ENCODE measurements at regions not wholly inside any gene's neighbourhood (a gene's known extent, or its start where the extent isn't known, plus 50 kb on each side); places are given as distances from the start of the nearest gene placed in this dataset.

GRCh38 chr2:192814376-192814775 is 619.6 kb upstream of the TMEFF2 start:
- Histone ChIP-seq H3K36me3 (no peaks in the 10 kb centered on the region), H3K27ac (no peak overlapping the region), H3K9me3 (no peaks in the 10 kb centered on the region), H3K4me3 (no peak overlapping the region), H3K4me1 (no peaks in the 10 kb centered on the region), H3K27me3 (no peaks in the 10 kb centered on the region)
- DNase-seq: no peak
- TF ChIP-seq POLR2A (IDR thresholded peaks at IDR 0.05): no peak
- TF ChIP-seq CTCF (IDR thresholded peaks at IDR 0.05 in 4 of 5, conservative IDR thresholded peaks at IDR 0.05 in 1 of 5): no peak
- intact Hi-C loops (cut with DNase I; ENCODE audit: low total_unique reads) (no loop called here), in situ Hi-C loops (cut with MboI; ENCODE audit: low sequenced_read_pairs in 4 of 4) (no loop called here)
- ATAC-seq: no peak

GRCh38 chr2:192813341-192813740 is 618.6 kb upstream of the TMEFF2 start:
- H3K36me3 ChIP-seq: no peaks in the 10 kb centered on the region
- no peak overlapping the region for H3K4me3 ChIP-seq
- ATAC-seq (no peak), DNase-seq (no peak)
- TF ChIP-seq CTCF (IDR thresholded peaks at IDR 0.05 in 4 of 5, conservative IDR thresholded peaks at IDR 0.05 in 1 of 5) (no peak), POLR2A (IDR thresholded peaks at IDR 0.05) (no peak)
- in situ Hi-C loops (cut with MboI; ENCODE audit: low sequenced_read_pairs in 4 of 4): no loop called here
- H3K27ac ChIP-seq: no peak overlapping the region
- H3K9me3 ChIP-seq: no peaks in the 10 kb centered on the region
- no peaks in the 10 kb centered on the region for H3K4me1 ChIP-seq
- H3K27me3 ChIP-seq: no peaks in the 10 kb centered on the region
- intact Hi-C loops (cut with DNase I; ENCODE audit: low total_unique reads): no loop called here

GRCh38 chr2:192809173-192809572 is 614.4 kb upstream of the TMEFF2 start:
- Histone ChIP-seq H3K36me3 (no peaks in the 10 kb centered on the region), H3K9me3 (no peaks in the 10 kb centered on the region), H3K4me3 (no peak overlapping the region), H3K27me3 (no peaks in the 10 kb centered on the region), H3K27ac (no peak overlapping the region), H3K4me1 (no peaks in the 10 kb centered on the region)
- intact Hi-C loops (cut with DNase I; ENCODE audit: low total_unique reads): no loop called here
- DNase-seq (no peak), ATAC-seq (no peak)
- TF ChIP-seq CTCF (IDR thresholded peaks at IDR 0.05 in 4 of 5, conservative IDR thresholded peaks at IDR 0.05 in 1 of 5): no peak
- no peak for TF ChIP-seq POLR2A (IDR thresholded peaks at IDR 0.05)
- in situ Hi-C loops (cut with MboI; ENCODE audit: low sequenced_read_pairs in 4 of 4): no loop called here

- no peak for DNase-seq
- Histone ChIP-seq H3K9me3 (no peaks in the 10 kb centered on the region), H3K27me3 (no peaks in the 10 kb centered on the region), H3K27ac (no peak overlapping the region), H3K36me3 (no peaks in the 10 kb centered on the region), H3K4me1 (no peaks in the 10 kb centered on the region), H3K4me3 (no peak overlapping the region)
- in situ Hi-C loops (cut with MboI; ENCODE audit: low sequenced_read_pairs in 4 of 4): no loop called here
- TF ChIP-seq POLR2A (IDR thresholded peaks at IDR 0.05) (no peak), CTCF (IDR thresholded peaks at IDR 0.05 in 4 of 5, conservative IDR thresholded peaks at IDR 0.05 in 1 of 5) (no peak)
- no peak for ATAC-seq
- intact Hi-C loops (cut with DNase I; ENCODE audit: low total_unique reads): no loop called here
These were observed 588.9 kb upstream of the TMEFF2 start for GRCh38 chr2:192783643-192784042.

- Histone ChIP-seq H3K4me3 (no peak overlapping the region), H3K9me3 (no peaks in the 10 kb centered on the region), H3K27ac (no peak overlapping the region), H3K4me1 (no peaks in the 10 kb centered on the region), H3K27me3 (no peaks in the 10 kb centered on the region), H3K36me3 (no peaks in the 10 kb centered on the region)
- in situ Hi-C loops (cut with MboI; ENCODE audit: low sequenced_read_pairs in 4 of 4) (no loop called here), intact Hi-C loops (cut with DNase I; ENCODE audit: low total_unique reads) (no loop called here)
- ATAC-seq: no peak
- DNase-seq: no peak
- no peak for TF ChIP-seq POLR2A (IDR thresholded peaks at IDR 0.05)
- TF ChIP-seq CTCF (IDR thresholded peaks at IDR 0.05 in 4 of 5, conservative IDR thresholded peaks at IDR 0.05 in 1 of 5): no peak
These were observed 580.9 kb upstream of the TMEFF2 start for GRCh38 chr2:192775459-192776262.
